ENCODE measurements at regions not wholly inside any gene's neighbourhood (a gene's known extent, or its start where the extent isn't known, plus 50 kb on each side); places are given as distances from the start of the nearest gene placed in this dataset.

DNA sequence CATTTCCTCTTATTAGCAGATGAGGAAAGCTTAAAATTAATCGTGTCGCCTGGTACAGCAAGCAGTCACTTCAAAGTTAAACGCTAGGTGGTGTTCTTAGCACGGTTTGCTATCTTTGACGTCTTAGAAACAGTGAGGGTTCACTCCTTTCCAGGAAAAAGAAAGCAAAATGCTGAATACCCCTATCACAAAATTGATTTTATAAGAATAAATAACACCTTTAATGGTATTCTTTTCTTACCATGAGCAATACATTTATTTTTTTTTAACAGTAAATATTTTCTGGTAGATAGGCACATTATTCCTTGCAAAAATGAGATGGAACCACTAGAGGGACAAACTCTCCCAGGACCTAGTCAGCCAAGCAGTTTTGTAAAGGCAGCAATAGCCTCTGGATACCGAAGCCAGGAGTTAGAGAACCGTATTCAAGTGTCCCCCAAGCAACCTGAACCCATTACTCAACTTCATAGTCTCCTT, 153.9 kb downstream of the KDR start:
- H3K27me3 ChIP-seq (replicated peaks; ENCODE audit: control insufficient read depth, insufficient read depth, low read length) = no peaks in the 10 kb centered on the region
- TF ChIP-seq, protein P1, sequence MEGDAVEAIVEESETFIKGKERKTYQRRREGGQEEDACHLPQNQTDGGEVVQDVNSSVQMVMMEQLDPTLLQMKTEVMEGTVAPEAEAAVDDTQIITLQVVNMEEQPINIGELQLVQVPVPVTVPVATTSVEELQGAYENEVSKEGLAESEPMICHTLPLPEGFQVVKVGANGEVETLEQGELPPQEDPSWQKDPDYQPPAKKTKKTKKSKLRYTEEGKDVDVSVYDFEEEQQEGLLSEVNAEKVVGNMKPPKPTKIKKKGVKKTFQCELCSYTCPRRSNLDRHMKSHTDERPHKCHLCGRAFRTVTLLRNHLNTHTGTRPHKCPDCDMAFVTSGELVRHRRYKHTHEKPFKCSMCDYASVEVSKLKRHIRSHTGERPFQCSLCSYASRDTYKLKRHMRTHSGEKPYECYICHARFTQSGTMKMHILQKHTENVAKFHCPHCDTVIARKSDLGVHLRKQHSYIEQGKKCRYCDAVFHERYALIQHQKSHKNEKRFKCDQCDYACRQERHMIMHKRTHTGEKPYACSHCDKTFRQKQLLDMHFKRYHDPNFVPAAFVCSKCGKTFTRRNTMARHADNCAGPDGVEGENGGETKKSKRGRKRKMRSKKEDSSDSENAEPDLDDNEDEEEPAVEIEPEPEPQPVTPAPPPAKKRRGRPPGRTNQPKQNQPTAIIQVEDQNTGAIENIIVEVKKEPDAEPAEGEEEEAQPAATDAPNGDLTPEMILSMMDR (IDR thresholded peaks at IDR 0.05; ENCODE audit: insufficient read depth, low read length, poor library complexity, severe bottlenecking) = peak; percentile 49
- H3K36me3 ChIP-seq (ENCODE audit: control insufficient read depth, insufficient read depth, low read length) = no peaks in the 10 kb centered on the region
- DNase-seq (ENCODE audit: extremely low read depth, insufficient read length) = no peak
- no peak overlapping the region for H3K4me3 ChIP-seq (replicated peaks; ENCODE audit: low read depth, low read length)

DNA sequence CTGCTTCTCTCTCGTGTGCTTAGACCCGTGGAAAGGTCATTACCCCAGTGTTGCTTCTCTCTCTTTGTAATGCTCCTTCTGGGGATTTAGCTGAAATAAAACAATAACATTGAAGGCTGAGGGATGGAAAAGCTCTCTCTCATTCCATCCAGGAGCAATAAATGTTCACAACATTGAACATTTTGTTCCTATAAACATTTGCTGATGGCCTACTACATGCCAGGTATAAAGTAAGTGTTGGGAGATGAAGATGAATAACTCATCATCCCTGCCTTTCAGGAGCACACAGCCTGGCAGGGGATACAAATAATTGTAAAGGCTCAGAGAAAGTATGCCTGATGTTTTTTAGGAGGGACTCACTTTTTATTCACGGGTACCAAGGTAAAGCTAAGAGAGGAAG, 158.1 kb downstream of the KDR start:
- no peak for DNase-seq (ENCODE audit: extremely low read depth, insufficient read length)
- Histone ChIP-seq H3K36me3 (ENCODE audit: control insufficient read depth, insufficient read depth, low read length) (no peaks in the 10 kb centered on the region), H3K4me3 (replicated peaks; ENCODE audit: low read depth, low read length) (no peak overlapping the region), H3K27me3 (replicated peaks; ENCODE audit: control insufficient read depth, insufficient read depth, low read length) (no peaks in the 10 kb centered on the region)
- TF ChIP-seq, protein P1 (IDR thresholded peaks at IDR 0.05; ENCODE audit: insufficient read depth, low read length, poor library complexity, severe bottlenecking) = no peak

DNA sequence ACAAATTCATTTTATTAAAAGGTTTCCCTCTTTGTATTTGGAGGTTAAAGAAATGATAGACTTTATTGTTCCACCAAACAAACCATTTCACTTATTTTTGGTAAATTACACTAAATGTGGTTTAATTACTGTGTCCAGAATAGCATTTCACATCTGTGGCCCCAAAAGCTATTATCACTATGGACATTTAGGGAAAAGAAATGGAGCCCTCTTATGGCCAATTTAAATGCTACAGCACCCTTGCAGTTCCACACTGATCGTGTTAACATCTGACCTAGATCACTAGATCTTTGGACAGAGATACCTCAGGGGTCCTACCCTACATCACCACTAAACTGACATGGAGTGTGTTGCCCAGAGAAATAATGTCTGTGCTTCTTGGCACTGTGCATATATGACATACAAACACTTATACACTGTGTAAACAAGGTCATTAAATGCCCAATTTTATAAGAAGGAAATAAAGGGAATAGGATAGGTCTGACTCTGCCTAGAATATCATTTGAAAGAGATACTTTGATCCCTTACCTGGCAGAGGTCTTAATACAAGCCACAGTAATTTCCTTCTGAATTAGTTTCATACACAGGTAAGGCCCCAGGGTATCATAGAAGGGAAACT, 163.9 kb downstream of the KDR start:
- Histone ChIP-seq H3K27me3 (replicated peaks; ENCODE audit: control insufficient read depth, insufficient read depth, low read length) (no peaks in the 10 kb centered on the region), H3K36me3 (ENCODE audit: control insufficient read depth, insufficient read depth, low read length) (no peaks in the 10 kb centered on the region), H3K4me3 (replicated peaks; ENCODE audit: low read depth, low read length) (no peak overlapping the region)
- TF ChIP-seq, protein P1 (IDR thresholded peaks at IDR 0.05; ENCODE audit: insufficient read depth, low read length, poor library complexity, severe bottlenecking) = peak; percentile 46
- no peak for DNase-seq (ENCODE audit: extremely low read depth, insufficient read length)

DNA sequence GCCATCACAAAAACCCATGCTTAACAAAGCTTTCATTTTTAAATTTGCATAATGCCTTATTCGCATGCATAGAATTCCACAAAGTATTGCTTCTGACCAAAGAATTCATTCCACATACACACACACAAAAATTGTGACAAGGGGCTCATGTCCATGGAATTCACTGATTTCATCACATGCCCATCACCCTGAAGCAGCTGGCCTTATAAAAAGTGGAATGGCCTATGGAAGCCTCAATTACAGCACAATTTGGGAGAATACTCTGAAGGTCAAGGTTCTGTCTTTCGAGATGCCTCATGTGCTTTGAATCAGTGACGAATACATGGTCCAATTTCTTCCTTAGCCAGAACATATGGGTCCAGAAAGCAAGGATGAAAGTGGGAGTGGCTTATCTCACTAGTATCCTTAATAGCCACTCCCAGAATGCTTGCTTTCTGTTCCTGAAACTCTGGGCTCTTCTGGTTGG, 165.7 kb downstream of the KDR start:
- Histone ChIP-seq H3K27me3 (replicated peaks; ENCODE audit: control insufficient read depth, insufficient read depth, low read length) (no peaks in the 10 kb centered on the region), H3K4me3 (replicated peaks; ENCODE audit: low read depth, low read length) (no peak overlapping the region), H3K36me3 (ENCODE audit: control insufficient read depth, insufficient read depth, low read length) (no peaks in the 10 kb centered on the region)
- TF ChIP-seq, protein P1 (IDR thresholded peaks at IDR 0.05; ENCODE audit: insufficient read depth, low read length, poor library complexity, severe bottlenecking) = no peak
- DNase-seq (ENCODE audit: extremely low read depth, insufficient read length) = no peak

DNA sequence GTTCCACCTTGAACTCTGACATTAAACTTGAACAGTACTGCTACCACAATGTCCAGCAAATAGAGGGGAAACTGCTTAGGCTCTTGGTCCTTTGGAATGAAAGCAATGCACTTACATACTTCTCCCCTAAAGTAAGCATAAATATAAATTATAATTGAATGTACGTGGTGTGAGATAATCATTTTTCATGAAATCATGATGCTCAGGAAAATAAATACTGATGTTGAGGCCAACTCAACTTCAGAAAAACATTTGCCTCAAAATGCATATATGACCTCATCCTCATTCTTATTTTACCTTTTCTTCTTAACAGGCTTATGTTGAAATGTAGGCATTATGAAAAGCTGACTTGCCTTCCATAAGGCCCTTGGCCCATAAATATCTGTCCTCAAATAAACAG, 166.3 kb downstream of the KDR start:
- TF ChIP-seq, protein P1 (IDR thresholded peaks at IDR 0.05; ENCODE audit: insufficient read depth, low read length, poor library complexity, severe bottlenecking) = no peak
- Histone ChIP-seq H3K4me3 (replicated peaks; ENCODE audit: low read depth, low read length) (no peak overlapping the region), H3K36me3 (ENCODE audit: control insufficient read depth, insufficient read depth, low read length) (no peaks in the 10 kb centered on the region), H3K27me3 (replicated peaks; ENCODE audit: control insufficient read depth, insufficient read depth, low read length) (no peaks in the 10 kb centered on the region)
- no peak for DNase-seq (ENCODE audit: extremely low read depth, insufficient read length)

DNA sequence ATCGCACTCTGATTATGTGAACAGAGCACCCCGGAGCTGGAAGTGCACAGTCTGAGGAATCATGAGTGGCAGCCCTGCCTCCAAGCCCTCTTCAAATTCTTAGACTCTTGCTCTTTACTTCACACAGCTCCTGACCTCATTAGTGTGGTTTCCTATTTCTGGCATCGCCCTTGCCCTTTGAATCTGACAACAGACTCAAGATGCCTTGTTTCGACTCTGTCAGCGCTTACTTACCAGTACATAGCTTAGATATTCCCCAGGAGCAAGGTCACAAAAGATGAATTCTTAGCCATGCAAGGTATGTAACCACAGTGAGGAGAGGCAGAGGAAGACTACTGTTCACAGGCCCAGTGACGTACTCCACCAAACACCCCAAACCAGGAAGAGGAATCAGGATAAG, 167.2 kb downstream of the KDR start:
- H3K27me3 ChIP-seq (replicated peaks; ENCODE audit: control insufficient read depth, insufficient read depth, low read length) = no peaks in the 10 kb centered on the region

More for the DNA sequence above, 167.2 kb downstream of the KDR start:
- no peak for DNase-seq (ENCODE audit: extremely low read depth, insufficient read length)
- TF ChIP-seq, protein P1 (IDR thresholded peaks at IDR 0.05; ENCODE audit: insufficient read depth, low read length, poor library complexity, severe bottlenecking) = no peak
- Histone ChIP-seq H3K4me3 (replicated peaks; ENCODE audit: low read depth, low read length) (no peak overlapping the region), H3K36me3 (ENCODE audit: control insufficient read depth, insufficient read depth, low read length) (no peaks in the 10 kb centered on the region)

All from GM06990 (cell line).